ENCODE measurements at regions not wholly inside any gene's neighbourhood (a gene's known extent, or its start where the extent isn't known, plus 50 kb on each side); places are given as distances from the start of the nearest gene placed in this dataset.

- Histone ChIP-seq H3K4me3 (ENCODE audit: low read depth, low read length) (no peak overlapping the region), H3K36me3 (ENCODE audit: control insufficient read depth in 2 of 2, insufficient read depth in 1 of 2, low read length in 2 of 2) (no peaks in the 10 kb centered on the region), H3K4me1 (ENCODE audit: control insufficient read depth, insufficient read depth, low read length) (no peaks in the 10 kb centered on the region), H3K27ac (ENCODE audit: extremely low read depth, low read depth, low read length) (no peak overlapping the region), H3K9me3 (ENCODE audit: control insufficient read depth, insufficient read depth, low read depth, low read length) (no peaks in the 10 kb centered on the region)
- POLR2A ChIA-PET: no interaction called here
- CTCF ChIA-PET: interaction anchor here (0.6 kb wide), 1 partner anchor 1233 kb away, joined by 3 read pairs; no protein-coding TSS in a partner anchor
- no peak for TF ChIP-seq ZNF311 (tag by site-specific recombination; IDR thresholded peaks at IDR 0.05; ENCODE audit: borderline replicate concordance)
- TF ChIP-seq REPIN1 (tag by site-specific recombination; IDR thresholded peaks at IDR 0.05; ENCODE audit: low read depth): no peak
- TF ChIP-seq ZNF223 (tag by site-specific recombination; IDR thresholded peaks at IDR 0.05): no peak
- no peak for TF ChIP-seq ZNF777 (tag by site-specific recombination; IDR thresholded peaks at IDR 0.05; ENCODE audit: borderline replicate concordance)
- TF ChIP-seq, protein P1, sequence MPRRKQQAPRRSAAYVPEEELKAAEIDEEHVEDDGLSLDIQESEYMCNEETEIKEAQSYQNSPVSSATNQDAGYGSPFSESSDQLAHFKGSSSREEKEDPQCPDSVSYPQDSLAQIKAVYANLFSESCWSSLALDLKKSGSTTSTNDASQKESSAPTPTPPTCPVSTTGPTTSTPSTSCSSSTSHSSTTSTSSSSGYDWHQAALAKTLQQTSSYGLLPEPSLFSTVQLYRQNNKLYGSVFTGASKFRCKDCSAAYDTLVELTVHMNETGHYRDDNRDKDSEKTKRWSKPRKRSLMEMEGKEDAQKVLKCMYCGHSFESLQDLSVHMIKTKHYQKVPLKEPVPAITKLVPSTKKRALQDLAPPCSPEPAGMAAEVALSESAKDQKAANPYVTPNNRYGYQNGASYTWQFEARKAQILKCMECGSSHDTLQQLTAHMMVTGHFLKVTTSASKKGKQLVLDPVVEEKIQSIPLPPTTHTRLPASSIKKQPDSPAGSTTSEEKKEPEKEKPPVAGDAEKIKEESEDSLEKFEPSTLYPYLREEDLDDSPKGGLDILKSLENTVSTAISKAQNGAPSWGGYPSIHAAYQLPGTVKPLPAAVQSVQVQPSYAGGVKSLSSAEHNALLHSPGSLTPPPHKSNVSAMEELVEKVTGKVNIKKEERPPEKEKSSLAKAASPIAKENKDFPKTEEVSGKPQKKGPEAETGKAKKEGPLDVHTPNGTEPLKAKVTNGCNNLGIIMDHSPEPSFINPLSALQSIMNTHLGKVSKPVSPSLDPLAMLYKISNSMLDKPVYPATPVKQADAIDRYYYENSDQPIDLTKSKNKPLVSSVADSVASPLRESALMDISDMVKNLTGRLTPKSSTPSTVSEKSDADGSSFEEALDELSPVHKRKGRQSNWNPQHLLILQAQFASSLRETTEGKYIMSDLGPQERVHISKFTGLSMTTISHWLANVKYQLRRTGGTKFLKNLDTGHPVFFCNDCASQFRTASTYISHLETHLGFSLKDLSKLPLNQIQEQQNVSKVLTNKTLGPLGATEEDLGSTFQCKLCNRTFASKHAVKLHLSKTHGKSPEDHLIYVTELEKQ (tag by site-specific recombination; IDR thresholded peaks at IDR 0.05; ENCODE audit: borderline replicate concordance): no peak
- TF ChIP-seq ZNF350 (tag by site-specific recombination; IDR thresholded peaks at IDR 0.05): no peak
- TF ChIP-seq ZFP41 (tag by site-specific recombination; IDR thresholded peaks at IDR 0.05; ENCODE audit: borderline replicate concordance): no peak
- TF ChIP-seq, protein P2, sequence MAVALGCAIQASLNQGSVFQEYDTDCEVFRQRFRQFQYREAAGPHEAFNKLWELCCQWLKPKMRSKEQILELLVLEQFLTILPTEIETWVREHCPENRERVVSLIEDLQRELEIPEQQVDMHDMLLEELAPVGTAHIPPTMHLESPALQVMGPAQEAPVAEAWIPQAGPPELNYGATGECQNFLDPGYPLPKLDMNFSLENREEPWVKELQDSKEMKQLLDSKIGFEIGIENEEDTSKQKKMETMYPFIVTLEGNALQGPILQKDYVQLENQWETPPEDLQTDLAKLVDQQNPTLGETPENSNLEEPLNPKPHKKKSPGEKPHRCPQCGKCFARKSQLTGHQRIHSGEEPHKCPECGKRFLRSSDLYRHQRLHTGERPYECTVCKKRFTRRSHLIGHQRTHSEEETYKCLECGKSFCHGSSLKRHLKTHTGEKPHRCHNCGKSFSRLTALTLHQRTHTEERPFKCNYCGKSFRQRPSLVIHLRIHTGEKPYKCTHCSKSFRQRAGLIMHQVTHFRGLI (tag by site-specific recombination; IDR thresholded peaks at IDR 0.05): no peak
- no peak for TF ChIP-seq ZSCAN5A (tag by site-specific recombination; IDR thresholded peaks at IDR 0.05)
- no peak for TF ChIP-seq PRDM4 (tag by site-specific recombination; IDR thresholded peaks at IDR 0.05)
- no peak for TF ChIP-seq ZBTB7A (tag by site-specific recombination; IDR thresholded peaks at IDR 0.05; ENCODE audit: low read depth)
- TF ChIP-seq ZNF426 (tag by site-specific recombination; IDR thresholded peaks at IDR 0.05): no peak
- no peak for TF ChIP-seq ZSCAN30 (tag by site-specific recombination; IDR thresholded peaks at IDR 0.05)
Measured at GRCh38 chr5:120869831-120870230, 405.7 kb downstream of the PRR16 start.

GRCh38 chr5:120872297-120872696 lies 408.2 kb downstream of the PRR16 start:
- Histone ChIP-seq H3K4me3 (ENCODE audit: low read depth, low read length) (no peak overlapping the region), H3K4me1 (ENCODE audit: control insufficient read depth, insufficient read depth, low read length) (no peaks in the 10 kb centered on the region), H3K36me3 (ENCODE audit: control insufficient read depth in 2 of 2, insufficient read depth in 1 of 2, low read length in 2 of 2) (no peaks in the 10 kb centered on the region), H3K27ac (ENCODE audit: extremely low read depth, low read depth, low read length) (no peak overlapping the region), H3K9me3 (ENCODE audit: control insufficient read depth, insufficient read depth, low read depth, low read length) (no peaks in the 10 kb centered on the region)
- CTCF ChIA-PET: no interaction called here
- POLR2A ChIA-PET: no interaction called here
- TF ChIP-seq ZNF223 (tag by site-specific recombination; IDR thresholded peaks at IDR 0.05) (no peak), ZNF423 (tag by site-specific recombination; IDR thresholded peaks at IDR 0.05) (no peak), ZNF658 (tag by site-specific recombination; IDR thresholded peaks at IDR 0.05) (no peak), ZNF184 (tag by site-specific recombination; IDR thresholded peaks at IDR 0.05) (no peak), SP2 (tag by site-specific recombination; IDR thresholded peaks at IDR 0.05) (no peak), ZNF776 (tag by site-specific recombination; IDR thresholded peaks at IDR 0.05; ENCODE audit: borderline replicate concordance) (no peak)
- TF ChIP-seq, protein P3, sequence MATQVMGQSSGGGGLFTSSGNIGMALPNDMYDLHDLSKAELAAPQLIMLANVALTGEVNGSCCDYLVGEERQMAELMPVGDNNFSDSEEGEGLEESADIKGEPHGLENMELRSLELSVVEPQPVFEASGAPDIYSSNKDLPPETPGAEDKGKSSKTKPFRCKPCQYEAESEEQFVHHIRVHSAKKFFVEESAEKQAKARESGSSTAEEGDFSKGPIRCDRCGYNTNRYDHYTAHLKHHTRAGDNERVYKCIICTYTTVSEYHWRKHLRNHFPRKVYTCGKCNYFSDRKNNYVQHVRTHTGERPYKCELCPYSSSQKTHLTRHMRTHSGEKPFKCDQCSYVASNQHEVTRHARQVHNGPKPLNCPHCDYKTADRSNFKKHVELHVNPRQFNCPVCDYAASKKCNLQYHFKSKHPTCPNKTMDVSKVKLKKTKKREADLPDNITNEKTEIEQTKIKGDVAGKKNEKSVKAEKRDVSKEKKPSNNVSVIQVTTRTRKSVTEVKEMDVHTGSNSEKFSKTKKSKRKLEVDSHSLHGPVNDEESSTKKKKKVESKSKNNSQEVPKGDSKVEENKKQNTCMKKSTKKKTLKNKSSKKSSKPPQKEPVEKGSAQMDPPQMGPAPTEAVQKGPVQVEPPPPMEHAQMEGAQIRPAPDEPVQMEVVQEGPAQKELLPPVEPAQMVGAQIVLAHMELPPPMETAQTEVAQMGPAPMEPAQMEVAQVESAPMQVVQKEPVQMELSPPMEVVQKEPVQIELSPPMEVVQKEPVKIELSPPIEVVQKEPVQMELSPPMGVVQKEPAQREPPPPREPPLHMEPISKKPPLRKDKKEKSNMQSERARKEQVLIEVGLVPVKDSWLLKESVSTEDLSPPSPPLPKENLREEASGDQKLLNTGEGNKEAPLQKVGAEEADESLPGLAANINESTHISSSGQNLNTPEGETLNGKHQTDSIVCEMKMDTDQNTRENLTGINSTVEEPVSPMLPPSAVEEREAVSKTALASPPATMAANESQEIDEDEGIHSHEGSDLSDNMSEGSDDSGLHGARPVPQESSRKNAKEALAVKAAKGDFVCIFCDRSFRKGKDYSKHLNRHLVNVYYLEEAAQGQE (tag by site-specific recombination; IDR thresholded peaks at IDR 0.05): no peak
